Loucy (cell line): ENCODE measurements at regions not wholly inside any gene's neighbourhood (a gene's known extent, or its start where the extent isn't known, plus 50 kb on each side); places are given as distances from the start of the nearest gene placed in this dataset.

ENCODE experiments used
- H2AFZ ChIP-seq: fragments of 200-600 bp; sonication (generic); 2 replicates; pipeline ENCODE4 v1.6.0; 2016; ENCODE audit warnings: antibody characterized with exemption, mild to moderate bottlenecking, low read length, moderate library complexity
- H3F3A ChIP-seq: fragments of 200-600 bp; 2 replicates; pipeline ENCODE4 v1.6.0; 2016; ENCODE audit warnings: antibody characterized with exemption, low read depth, mild to moderate bottlenecking
- H3K27me3 ChIP-seq: fragments of 200-600 bp; sonication (generic); 2 replicates; pipeline ENCODE4 v1.6.1; 2014; ENCODE audit warnings: low read length, mild to moderate bottlenecking; ENCODE audit not compliant: insufficient read depth, poor library complexity, severe bottlenecking
- H3K36me3 ChIP-seq: fragments of 200-600 bp; sonication (generic); 2 replicates; pipeline ENCODE4 v1.6.1; 2016; ENCODE audit warnings: low read length; ENCODE audit not compliant: insufficient read depth
- H3K4me1 ChIP-seq: fragments of 200-600 bp; sonication (generic); 2 replicates; pipeline ENCODE4 v1.5.1; 2014; ENCODE audit warnings: low read length, mild to moderate bottlenecking; ENCODE audit not compliant: insufficient read depth, poor library complexity, severe bottlenecking
- H3K4me2 ChIP-seq: fragments of 200-600 bp; sonication (generic); 2 replicates; pipeline ENCODE4 v1.6.0; 2014; ENCODE audit warnings: antibody characterized with exemption, low read length, low read depth, mild to moderate bottlenecking; ENCODE audit not compliant: poor library complexity, severe bottlenecking
- H3K4me3 ChIP-seq: fragments of 200-600 bp; sonication (generic); 2 replicates; pipeline ENCODE4 v1.5.1; 2014; ENCODE audit warnings: low read length, mild to moderate bottlenecking, mixed read lengths; ENCODE audit not compliant: poor library complexity, severe bottlenecking
- H3K79me2 ChIP-seq: fragments of 200-600 bp; sonication (generic); 2 replicates; pipeline ENCODE4 v1.6.1; 2014; ENCODE audit warnings: low read length; ENCODE audit not compliant: insufficient read depth
- H3K9ac ChIP-seq: fragments of 200-600 bp; sonication (generic); 2 replicates; pipeline ENCODE4 v1.6.0; 2014; ENCODE audit warnings: mild to moderate bottlenecking, low read depth, low read length, moderate library complexity; ENCODE audit not compliant: poor library complexity, severe bottlenecking
- H3K9me2 ChIP-seq: fragments of 200-600 bp; sonication (generic); replicated peaks from 2 replicates; pipeline ENCODE4 v1.6.1; 2016; ENCODE audit warnings: low read depth, low read length, mixed read lengths
- H3K9me3 ChIP-seq: fragments of 200-600 bp; sonication (generic); 2 replicates; pipeline ENCODE4 v1.6.1; 2014; ENCODE audit warnings: mild to moderate bottlenecking, antibody characterized with exemption, low read length, low read depth; ENCODE audit not compliant: insufficient read depth
- H4K20me1 ChIP-seq: fragments of 200-600 bp; sonication (generic); 2 replicates; pipeline ENCODE4 v1.6.0; 2014; ENCODE audit warnings: antibody characterized with exemption, low read length, mild to moderate bottlenecking; ENCODE audit not compliant: insufficient read depth, poor library complexity, severe bottlenecking
- EZH2phosphoT487 ChIP-seq: fragments of 200-600 bp; IDR thresholded peaks from 2 replicates; pipeline ENCODE4 v1.6.1; 2018; ENCODE audit warnings: antibody characterized with exemption, mild to moderate bottlenecking, moderate library complexity, borderline replicate concordance
- TF ChIP-seq, protein P1 (sequence below): fragments of 200-600 bp; sonication (generic); conservative IDR thresholded peaks from 2 replicates; pipeline ENCODE4 v1.5.1; 2014; ENCODE audit warnings: mild to moderate bottlenecking, antibody characterized with exemption, low read length

GRCh38 chr6:14062345-14063029, 55.1 kb upstream of the CD83 start:
- no peak for TF ChIP-seq EZH2phosphoT487
- TF ChIP-seq, protein P1, sequence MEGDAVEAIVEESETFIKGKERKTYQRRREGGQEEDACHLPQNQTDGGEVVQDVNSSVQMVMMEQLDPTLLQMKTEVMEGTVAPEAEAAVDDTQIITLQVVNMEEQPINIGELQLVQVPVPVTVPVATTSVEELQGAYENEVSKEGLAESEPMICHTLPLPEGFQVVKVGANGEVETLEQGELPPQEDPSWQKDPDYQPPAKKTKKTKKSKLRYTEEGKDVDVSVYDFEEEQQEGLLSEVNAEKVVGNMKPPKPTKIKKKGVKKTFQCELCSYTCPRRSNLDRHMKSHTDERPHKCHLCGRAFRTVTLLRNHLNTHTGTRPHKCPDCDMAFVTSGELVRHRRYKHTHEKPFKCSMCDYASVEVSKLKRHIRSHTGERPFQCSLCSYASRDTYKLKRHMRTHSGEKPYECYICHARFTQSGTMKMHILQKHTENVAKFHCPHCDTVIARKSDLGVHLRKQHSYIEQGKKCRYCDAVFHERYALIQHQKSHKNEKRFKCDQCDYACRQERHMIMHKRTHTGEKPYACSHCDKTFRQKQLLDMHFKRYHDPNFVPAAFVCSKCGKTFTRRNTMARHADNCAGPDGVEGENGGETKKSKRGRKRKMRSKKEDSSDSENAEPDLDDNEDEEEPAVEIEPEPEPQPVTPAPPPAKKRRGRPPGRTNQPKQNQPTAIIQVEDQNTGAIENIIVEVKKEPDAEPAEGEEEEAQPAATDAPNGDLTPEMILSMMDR: no peak
- Histone ChIP-seq H3K4me2 (no peak overlapping the region), H3K4me3 (no peak overlapping the region), H2AFZ (no peak overlapping the region), H4K20me1 (no peaks in the 10 kb centered on the region), H3K9me3 (peaks cover 9% of the 10 kb centered on the region; the same call in 1 of the 2 replicates), H3K9ac (no peak overlapping the region), H3K36me3 (no peaks in the 10 kb centered on the region), H3K79me2 (no peaks in the 10 kb centered on the region), H3F3A (no peaks in the 10 kb centered on the region), H3K9me2 (no peaks in the 10 kb centered on the region), H3K27me3 (peaks cover 54% of the 10 kb centered on the region), H3K4me1 (peaks cover under 1% of the 10 kb centered on the region)

DNA sequence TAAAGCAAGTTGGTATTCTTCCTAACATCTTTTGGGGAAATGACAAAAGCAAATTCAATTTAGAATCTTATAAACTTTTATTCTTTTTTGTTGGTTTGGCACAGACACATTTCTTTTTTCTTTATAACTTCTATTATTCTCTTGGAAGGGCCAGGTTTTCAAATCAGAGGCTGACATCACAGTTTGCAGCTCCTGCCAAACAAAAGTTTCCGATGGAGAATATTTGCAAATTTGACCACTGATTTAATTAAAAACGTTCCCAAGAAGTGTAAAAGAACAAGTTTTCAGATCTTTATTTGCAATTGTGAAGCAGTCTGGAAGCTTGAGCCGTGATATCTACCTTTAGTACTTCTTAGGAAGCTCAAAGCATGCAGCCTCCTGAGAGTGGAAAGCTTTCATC, 53.8 kb upstream of the CD83 start:
- no peak overlapping the region for H3K4me3 ChIP-seq
- no peak for TF ChIP-seq EZH2phosphoT487
- TF ChIP-seq, protein P1: no peak
- H3K9me3 ChIP-seq: peaks cover 9% of the 10 kb centered on the region; the same call in 1 of the 2 replicates
- peaks cover 53% of the 10 kb centered on the region for H3K27me3 ChIP-seq
- no peak overlapping the region for H3K9ac ChIP-seq
- H3K79me2 ChIP-seq: no peaks in the 10 kb centered on the region
- H3K4me2 ChIP-seq: no peak overlapping the region
- H3K4me1 ChIP-seq: peaks cover 6% of the 10 kb centered on the region
- H3F3A ChIP-seq: no peaks in the 10 kb centered on the region
- H2AFZ ChIP-seq: no peak overlapping the region
- H4K20me1 ChIP-seq: no peaks in the 10 kb centered on the region
- H3K36me3 ChIP-seq: no peaks in the 10 kb centered on the region
- H3K9me2 ChIP-seq: no peaks in the 10 kb centered on the region

GRCh38 chr6:14065350-14065749, 52.2 kb upstream of the CD83 start:
- Histone ChIP-seq H3K36me3 (no peaks in the 10 kb centered on the region), H3K4me1 (peaks cover 6% of the 10 kb centered on the region), H3K9me3 (peaks cover 9% of the 10 kb centered on the region; the same call in 1 of the 2 replicates), H3K79me2 (no peaks in the 10 kb centered on the region), H3K4me3 (no peak overlapping the region), H3K9me2 (no peaks in the 10 kb centered on the region), H2AFZ (no peak overlapping the region), H3K27me3 (peaks cover 50% of the 10 kb centered on the region), H3K4me2 (no peak overlapping the region), H3K9ac (no peak overlapping the region), H3F3A (no peaks in the 10 kb centered on the region), H4K20me1 (no peaks in the 10 kb centered on the region)
- TF ChIP-seq EZH2phosphoT487: no peak
- TF ChIP-seq, protein P1: no peak
